Retinal pigment epithelial cell (primary cell): ENCODE measurements at regions not wholly inside any gene's neighbourhood (a gene's known extent, or its start where the extent isn't known, plus 50 kb on each side); places are given as distances from the start of the nearest gene placed in this dataset.

Source experiments
- DNase-seq: peaks from one replicate; pipeline ENCODE4 v3.0.0-alpha.2; 2010; ENCODE audit warnings: low read depth
- H3K4me3 ChIP-seq: 2 replicates; pipeline ENCODE4 v1.5.1; 2011; ENCODE audit warnings: mild to moderate bottlenecking, low read length, control low read depth, moderate library complexity
- TF ChIP-seq, protein P1 (sequence below): conservative IDR thresholded peaks from 2 replicates; pipeline ENCODE4 v1.5.1; 2011; ENCODE audit warnings: low read depth, low read length, control low read depth, inconsistent platforms

DNA sequence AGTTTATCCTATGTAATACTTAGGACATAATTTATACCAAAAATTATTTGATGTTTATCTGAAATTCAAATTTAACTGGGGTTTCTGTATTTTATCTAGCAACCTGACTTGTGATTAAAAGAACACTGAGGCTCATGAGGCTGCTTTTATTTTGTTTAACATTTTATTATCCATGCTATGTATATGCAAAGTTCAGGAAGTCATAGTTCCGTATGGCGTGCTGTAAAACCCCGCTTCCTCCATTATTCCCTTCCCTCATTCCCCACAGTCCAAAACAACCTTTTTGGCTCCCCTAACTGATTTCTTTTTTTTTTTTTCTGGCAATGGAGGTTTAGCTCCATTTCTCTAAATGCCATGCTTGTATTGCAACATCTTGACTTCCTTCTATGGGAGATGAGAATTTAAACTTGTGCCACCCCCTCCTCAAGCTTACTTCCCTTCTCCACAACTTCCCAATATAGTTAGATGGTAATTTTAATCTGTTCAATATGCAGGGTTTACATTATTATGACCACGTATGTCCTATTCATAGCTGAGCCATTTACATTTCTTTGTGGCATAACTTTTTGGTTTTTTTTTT, 138.0 kb upstream of the DNAH14 start:
- no peak overlapping the region for H3K4me3 ChIP-seq
- TF ChIP-seq, protein P1, sequence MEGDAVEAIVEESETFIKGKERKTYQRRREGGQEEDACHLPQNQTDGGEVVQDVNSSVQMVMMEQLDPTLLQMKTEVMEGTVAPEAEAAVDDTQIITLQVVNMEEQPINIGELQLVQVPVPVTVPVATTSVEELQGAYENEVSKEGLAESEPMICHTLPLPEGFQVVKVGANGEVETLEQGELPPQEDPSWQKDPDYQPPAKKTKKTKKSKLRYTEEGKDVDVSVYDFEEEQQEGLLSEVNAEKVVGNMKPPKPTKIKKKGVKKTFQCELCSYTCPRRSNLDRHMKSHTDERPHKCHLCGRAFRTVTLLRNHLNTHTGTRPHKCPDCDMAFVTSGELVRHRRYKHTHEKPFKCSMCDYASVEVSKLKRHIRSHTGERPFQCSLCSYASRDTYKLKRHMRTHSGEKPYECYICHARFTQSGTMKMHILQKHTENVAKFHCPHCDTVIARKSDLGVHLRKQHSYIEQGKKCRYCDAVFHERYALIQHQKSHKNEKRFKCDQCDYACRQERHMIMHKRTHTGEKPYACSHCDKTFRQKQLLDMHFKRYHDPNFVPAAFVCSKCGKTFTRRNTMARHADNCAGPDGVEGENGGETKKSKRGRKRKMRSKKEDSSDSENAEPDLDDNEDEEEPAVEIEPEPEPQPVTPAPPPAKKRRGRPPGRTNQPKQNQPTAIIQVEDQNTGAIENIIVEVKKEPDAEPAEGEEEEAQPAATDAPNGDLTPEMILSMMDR, result no peak
- DNase-seq, result no peak

DNA sequence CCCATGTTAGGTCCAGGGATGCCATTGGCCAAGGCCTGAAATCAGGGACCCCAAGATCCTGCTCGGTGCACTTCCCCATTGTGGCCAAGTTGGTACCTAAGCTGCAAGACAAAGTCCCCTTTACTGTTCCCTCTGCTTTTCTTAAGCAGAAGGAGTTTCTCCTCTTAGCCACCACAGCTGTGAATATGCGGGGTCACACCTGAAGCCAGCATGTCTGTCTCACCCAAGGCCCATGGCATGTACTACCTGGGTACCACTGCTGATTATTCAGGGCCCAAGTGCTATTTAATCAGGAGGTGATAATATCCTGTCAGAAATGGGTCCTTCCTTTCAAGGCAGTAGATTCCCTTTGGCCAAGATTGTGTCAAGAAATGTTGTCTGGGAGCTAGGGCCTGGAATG, 133.9 kb upstream of the DNAH14 start:
- no peak for DNase-seq
- TF ChIP-seq, protein P1, result no peak
- H3K4me3 ChIP-seq, result no peak overlapping the region

DNA sequence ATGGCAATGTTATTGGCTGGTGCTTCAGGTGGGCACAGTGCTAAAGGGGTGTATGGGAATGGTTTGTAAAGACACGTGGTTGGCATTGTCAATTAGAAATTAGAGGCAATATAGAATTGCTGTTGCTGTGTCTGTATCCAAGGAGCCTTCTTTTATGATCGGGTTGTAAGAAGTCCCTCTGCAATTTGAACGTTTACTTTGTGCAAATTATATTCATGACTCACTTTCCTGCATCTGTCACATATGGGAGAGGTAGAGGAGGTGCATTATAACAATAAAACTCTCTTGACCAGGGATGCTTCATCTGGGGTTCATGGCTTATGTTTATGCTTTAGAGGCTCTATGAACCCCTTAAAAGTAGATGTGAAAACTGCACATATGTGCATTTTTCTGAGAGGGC, 130.4 kb upstream of the DNAH14 start:
- no peak overlapping the region for H3K4me3 ChIP-seq
- TF ChIP-seq, protein P1, result no peak
- DNase-seq, result no peak

DNA sequence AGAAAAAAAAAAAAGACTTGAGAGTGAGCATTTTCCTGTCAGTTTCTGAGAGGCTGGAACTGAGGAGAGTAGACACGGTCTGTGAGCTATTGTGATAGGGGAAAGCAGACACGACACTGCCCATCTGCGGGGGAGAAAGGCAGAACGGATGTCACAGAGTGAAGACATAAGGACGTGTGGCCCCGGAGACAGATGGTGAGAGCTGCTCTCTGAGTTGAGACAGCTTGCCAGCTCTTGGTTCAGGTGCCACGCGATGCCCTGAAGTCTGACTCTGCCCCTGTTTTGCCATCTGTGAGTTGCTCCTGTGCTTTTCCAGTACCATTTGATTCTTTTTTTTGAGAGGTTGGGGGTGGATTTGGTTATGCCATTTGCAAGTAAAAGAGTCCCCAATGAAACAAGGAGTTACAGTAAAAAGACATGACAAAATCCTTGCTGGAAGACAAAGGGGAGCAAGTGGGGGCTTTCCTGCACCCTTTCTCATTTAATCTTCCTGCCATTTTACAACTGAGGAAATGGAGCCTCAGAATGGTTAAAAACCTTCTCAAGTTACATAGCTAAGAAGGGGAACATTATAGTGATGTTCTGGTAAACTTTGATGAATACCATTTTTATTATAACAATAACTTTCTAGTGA, 128.9 kb upstream of the DNAH14 start:
- TF ChIP-seq, protein P1, result no peak
- DNase-seq, result no peak
- no peak overlapping the region for H3K4me3 ChIP-seq

DNA sequence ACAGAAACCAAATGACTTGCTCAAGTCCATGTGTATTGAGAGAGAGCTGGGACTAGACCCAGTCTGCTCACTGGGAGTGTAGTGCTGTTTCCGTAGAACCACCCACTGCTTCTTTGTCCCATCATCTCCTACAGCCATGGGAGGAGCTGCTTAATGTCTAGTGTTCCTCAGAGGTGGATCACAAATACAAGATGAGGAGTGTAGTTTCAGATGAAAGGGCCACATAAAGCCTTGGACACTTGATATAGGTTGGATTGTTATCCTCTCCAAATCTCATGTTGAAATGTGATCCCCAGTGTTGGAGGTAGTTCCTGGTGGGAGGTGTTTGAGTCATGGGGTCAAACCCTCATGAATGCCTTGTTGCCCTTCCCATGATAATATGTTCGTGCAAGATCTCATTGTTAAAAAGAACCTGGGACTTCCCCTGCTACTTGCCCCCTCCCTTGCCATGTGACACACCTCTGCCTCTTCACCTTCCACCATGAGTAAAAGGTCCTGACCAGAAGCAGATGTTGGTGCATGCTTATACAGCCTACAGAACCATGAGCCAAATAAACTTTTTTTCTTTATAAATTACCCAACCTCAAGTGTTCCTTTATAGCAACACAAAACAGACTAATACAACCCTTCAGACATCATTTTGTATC, 127.5 kb upstream of the DNAH14 start:
- TF ChIP-seq, protein P1, result no peak
- H3K4me3 ChIP-seq, result no peak overlapping the region
- DNase-seq, result no peak

DNA sequence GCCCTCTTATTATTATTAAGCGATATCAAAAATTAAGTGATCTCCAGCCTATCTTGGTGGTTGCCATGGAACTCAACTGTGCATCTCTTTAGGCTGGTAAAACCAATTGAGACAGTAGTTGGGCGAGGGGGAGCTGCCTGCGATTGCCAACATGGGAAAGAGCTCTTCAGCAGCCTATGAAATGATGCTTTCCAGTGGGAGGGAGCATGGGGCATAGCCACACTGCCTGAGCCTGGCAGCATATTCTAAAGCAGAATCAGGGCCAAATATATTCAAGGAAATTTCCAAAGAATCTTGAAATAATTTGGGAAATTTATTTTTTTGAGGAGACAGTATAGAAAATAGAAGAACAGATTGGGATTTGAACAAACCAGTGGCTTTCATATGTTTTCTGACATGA, 126.9 kb upstream of the DNAH14 start:
- TF ChIP-seq, protein P1, result no peak
- no peak for DNase-seq

DNA sequence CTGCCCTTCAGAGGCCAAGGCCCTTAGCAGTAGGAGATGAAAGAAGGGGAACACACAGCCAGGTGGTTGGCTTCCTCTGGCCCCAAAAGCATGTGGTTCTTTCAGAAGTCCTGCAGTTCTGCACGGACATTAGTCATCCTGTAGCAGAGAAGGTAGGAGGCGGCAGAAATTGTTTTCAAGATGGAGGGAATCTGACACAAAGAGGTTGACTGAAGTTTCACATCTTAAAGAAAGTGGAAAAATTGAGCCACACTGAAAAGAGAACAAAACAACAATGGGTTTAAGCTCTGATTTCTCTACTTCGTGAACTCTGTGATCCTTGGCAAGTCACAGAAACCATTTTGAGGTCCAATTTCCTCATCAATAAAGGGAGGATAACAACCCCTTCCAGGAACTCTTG, 125.3 kb upstream of the DNAH14 start:
- H3K4me3 ChIP-seq, result no peak overlapping the region
- TF ChIP-seq, protein P1, result no peak
- no peak for DNase-seq

More for the DNA sequence above, 126.9 kb upstream of the DNAH14 start:
- no peak overlapping the region for H3K4me3 ChIP-seq
